HG02884 (cell line): ENCODE measurements at regions not wholly inside any gene's neighbourhood (a gene's known extent, or its start where the extent isn't known, plus 50 kb on each side); places are given as distances from the start of the nearest gene placed in this dataset.
A peak's percentile ranks its signal among the peaks of the same experiment; 100 is the strongest.

Experiments used
- ATAC-seq: cut with Tn5 transposase; IDR thresholded peaks from one replicate; pipeline ENCODE4 v1.9.1; 2021; ENCODE audit warnings: mild to moderate bottlenecking, moderate library complexity; ENCODE audit not compliant: unreplicated experiment

DNA sequence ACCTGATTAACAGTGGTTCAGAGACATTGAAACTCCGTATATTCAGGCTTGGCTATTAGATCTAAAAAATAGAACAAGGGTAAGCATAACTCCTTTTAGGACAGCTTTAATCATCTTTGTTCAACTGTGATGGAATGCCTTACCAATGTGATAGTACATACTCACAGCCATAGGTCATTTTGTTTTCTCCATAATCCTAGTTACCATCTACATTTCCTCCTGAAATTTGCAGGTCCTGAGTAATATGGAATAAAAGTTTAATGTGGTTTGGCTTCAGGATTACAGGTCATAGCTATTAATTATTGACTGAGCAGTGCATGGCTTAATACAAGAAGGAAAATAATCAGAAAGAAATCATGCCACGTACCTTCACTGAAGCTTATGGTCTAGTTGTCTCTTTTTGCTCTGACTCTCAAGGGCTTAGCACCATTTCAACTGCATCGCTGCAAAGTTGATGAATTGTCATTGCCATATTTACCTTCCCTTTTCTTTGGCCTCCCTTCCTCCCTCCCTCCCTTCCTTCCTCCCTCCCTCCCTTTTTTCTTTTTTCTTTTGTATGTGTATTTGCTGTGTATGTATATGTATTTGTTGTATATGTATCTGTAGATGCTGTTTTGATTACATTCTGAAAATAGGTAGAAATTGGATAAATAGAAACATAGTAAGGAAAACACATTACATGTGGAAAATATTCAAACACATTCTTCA is 250.9 kb upstream of the ZNF608 start:
- no peak for ATAC-seq

DNA sequence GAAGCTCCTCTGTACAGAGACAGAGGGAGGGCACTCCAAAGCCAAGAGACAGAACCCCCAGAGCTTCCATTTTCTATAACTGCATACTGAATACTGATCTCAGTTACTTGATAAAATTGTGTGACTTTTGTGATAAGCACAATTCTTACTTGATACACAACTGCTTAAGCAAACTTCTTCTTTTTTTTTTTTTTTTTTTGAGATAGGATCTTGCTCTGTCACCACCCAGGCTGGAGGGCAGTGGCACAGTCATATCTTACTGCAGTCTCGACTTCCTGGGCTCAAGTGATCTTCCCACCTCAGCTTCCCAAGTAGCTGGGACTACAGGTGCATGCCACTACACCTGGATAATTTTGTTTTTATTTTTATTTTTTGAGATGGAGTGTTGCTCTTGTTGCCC is 252.1 kb upstream of the ZNF608 start:
- ATAC-seq = no peak

GRCh38 chr5:125002727-125003598 is 256.5 kb upstream of the ZNF608 start:
- ATAC-seq = no peak

- no peak for ATAC-seq
Observed at GRCh38 chr5:125004009-125004408, 257.6 kb upstream of the ZNF608 start.

GRCh38 chr5:125005266-125005665 is 258.8 kb upstream of the ZNF608 start:
- no peak for ATAC-seq

GRCh38 chr5:125006011-125006685 is 259.7 kb upstream of the ZNF608 start:
- ATAC-seq = peak; percentile 55

DNA sequence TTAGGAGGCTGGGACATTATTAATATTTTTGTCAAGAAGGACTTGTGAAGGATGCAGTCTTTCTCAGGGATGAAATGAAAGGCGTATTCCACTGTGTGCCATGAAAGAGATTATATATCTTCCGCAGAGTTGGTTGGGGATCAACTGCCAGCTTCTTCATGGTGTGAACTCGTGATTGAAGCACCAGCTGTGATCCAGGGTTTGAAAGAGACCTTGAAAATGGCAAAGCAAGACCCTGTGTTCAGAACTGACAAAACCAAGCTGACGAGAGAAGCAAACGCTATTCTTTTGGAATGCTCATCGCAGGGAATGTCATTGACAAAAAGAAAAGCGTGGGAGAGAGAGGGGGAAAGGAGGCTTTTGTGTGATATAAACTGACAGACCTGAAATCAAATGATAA is 263.9 kb upstream of the ZNF608 start:
- ATAC-seq = no peak

GRCh38 chr5:125011014-125011413 is 264.6 kb upstream of the ZNF608 start:
- ATAC-seq = peak; percentile 74

GRCh38 chr5:125011419-125011818 is 265.0 kb upstream of the ZNF608 start:
- ATAC-seq = no peak

DNA sequence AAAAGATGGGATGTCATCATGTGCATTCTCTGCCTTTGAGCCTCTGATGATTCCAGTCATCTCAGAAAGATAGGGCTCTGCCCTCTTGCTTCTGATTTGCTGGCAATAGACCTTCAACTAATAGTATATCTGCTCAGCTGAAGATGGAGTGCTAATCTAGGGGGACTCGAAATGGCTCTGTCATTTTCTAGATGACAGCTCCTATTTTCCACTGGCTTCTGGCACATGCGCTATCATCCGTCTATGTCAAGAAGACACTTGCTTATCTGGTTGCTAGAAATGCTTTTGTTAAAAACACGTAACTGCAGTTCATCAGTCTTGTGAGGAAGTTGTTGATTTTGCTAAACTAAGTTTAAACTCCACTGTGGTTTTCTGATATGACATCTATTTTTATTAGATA is 265.5 kb upstream of the ZNF608 start:
- no peak for ATAC-seq

GRCh38 chr5:125012727-125013451 is 266.4 kb upstream of the ZNF608 start:
- ATAC-seq = no peak

GRCh38 chr5:125014202-125014601 is 267.8 kb upstream of the ZNF608 start:
- ATAC-seq = no peak

DNA sequence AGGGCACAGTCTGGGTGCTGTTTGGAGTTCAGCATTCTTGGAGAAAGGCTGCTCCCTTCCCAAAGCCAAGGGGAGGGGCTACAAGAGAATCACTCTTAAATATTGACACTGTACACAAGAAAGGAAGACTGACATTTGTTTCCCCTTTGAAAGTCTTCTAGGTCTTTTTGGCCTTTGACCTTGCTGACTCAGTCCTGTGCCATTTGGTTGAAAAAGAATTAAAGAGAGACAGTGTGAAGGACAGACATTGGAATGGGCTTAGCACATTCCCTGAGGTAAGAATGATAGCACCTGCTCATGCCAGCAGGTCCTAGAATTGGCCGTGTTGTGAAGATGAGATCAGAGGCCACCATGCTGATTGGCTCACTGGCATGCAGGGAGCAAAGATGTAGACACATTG is 271.4 kb upstream of the ZNF608 start:
- no peak for ATAC-seq

- ATAC-seq = no peak
Observed at GRCh38 chr5:125023673-125024072, 277.2 kb upstream of the ZNF608 start.

GRCh38 chr5:125026867-125027731 is 280.7 kb upstream of the ZNF608 start:
- no peak for ATAC-seq

- no peak for ATAC-seq
Observed at GRCh38 chr5:125032286-125032685, 285.8 kb upstream of the ZNF608 start.

- ATAC-seq = no peak
Observed at GRCh38 chr5:125033602-125034001, 287.2 kb upstream of the ZNF608 start.

- no peak for ATAC-seq
Observed at GRCh38 chr5:125034331-125034730, 287.9 kb upstream of the ZNF608 start.

DNA sequence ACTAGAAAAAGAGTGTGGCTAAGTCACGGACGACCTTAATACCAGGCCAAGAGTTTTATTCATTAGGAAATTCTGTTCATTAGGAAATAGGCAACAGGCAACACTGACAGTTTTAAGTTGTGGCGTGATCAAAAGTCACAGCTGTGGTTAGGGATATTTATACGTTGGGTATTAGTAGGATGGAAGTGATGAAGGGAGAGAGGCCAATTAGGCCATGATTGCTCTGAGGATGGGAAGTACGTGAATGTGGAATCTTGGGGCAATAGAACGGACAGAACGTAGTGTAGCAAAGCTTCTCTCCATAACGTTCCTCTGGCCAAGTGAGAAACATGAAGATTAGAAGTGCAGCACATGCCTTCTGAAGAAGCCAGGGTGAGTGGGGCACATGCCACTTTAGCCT is 290.1 kb upstream of the ZNF608 start:
- no peak for ATAC-seq

GRCh38 chr5:125037020-125037419 is 290.6 kb upstream of the ZNF608 start:
- no peak for ATAC-seq
